Adipocyte (in vitro differentiated cells): ENCODE measurements at regions not wholly inside any gene's neighbourhood (a gene's known extent, or its start where the extent isn't known, plus 50 kb on each side); places are given as distances from the start of the nearest gene placed in this dataset.
A peak's percentile ranks its signal among the peaks of the same experiment; 100 is the strongest.

Experiments used
- DNase-seq: peaks from one replicate; pipeline ENCODE4 v3.0.0-alpha.2; 2015; ENCODE audit warnings: low read depth
- H3K27me3 ChIP-seq: replicated peaks from 2 replicates; pipeline ENCODE4 v1.7.0; 2013; ENCODE audit warnings: mild to moderate bottlenecking, low read length, moderate library complexity; ENCODE audit not compliant: control insufficient read depth, insufficient read depth
- H3K36me3 ChIP-seq: 2 replicates; pipeline ENCODE4 v1.7.0; 2013; ENCODE audit warnings: low read length, mild to moderate bottlenecking, moderate library complexity; ENCODE audit not compliant: control insufficient read depth, insufficient read depth, severe bottlenecking
- H3K4me1 ChIP-seq: 2 replicates; pipeline ENCODE4 v1.7.0; 2013; ENCODE audit warnings: mild to moderate bottlenecking, low read length, moderate library complexity; ENCODE audit not compliant: control insufficient read depth, insufficient read depth
- H3K4me3 ChIP-seq: 2 replicates; pipeline ENCODE4 v1.7.0; 2013; ENCODE audit warnings: mild to moderate bottlenecking, low read length, moderate library complexity
- H3K9ac ChIP-seq: 2 replicates; pipeline ENCODE4 v1.7.0; 2013; ENCODE audit warnings: mild to moderate bottlenecking, low read length, moderate library complexity
- H3K9me3 ChIP-seq: 2 replicates; pipeline ENCODE4 v1.7.0; 2013; ENCODE audit warnings: mild to moderate bottlenecking, low read length, moderate library complexity; ENCODE audit not compliant: control insufficient read depth

- H3K9ac ChIP-seq = no peak overlapping the region
- H3K36me3 ChIP-seq = no peaks in the 10 kb centered on the region
- no peaks in the 10 kb centered on the region for H3K9me3 ChIP-seq
- no peak overlapping the region for H3K4me3 ChIP-seq
- no peaks in the 10 kb centered on the region for H3K4me1 ChIP-seq
- H3K27me3 ChIP-seq = peaks cover 2% of the 10 kb centered on the region
- no peak for DNase-seq
These were observed 418.0 kb downstream of the ZNF536 start for GRCh38 chr19:30790056-30790680.

- H3K4me1 ChIP-seq = no peaks in the 10 kb centered on the region
- no peak for DNase-seq
- H3K9me3 ChIP-seq = no peaks in the 10 kb centered on the region
- H3K9ac ChIP-seq = no peak overlapping the region
- no peak overlapping the region for H3K4me3 ChIP-seq
- no peaks in the 10 kb centered on the region for H3K36me3 ChIP-seq
- no peaks in the 10 kb centered on the region for H3K27me3 ChIP-seq
These were observed 416.1 kb downstream of the ZNF536 start for GRCh38 chr19:30788105-30788765.

GRCh38 chr19:30785458-30786137 is 413.4 kb downstream of the ZNF536 start:
- Histone ChIP-seq H3K9ac (no peak overlapping the region), H3K4me1 (no peaks in the 10 kb centered on the region), H3K36me3 (no peaks in the 10 kb centered on the region), H3K9me3 (no peaks in the 10 kb centered on the region), H3K27me3 (no peaks in the 10 kb centered on the region), H3K4me3 (no peak overlapping the region)
- no peak for DNase-seq

- Histone ChIP-seq H3K4me1 (no peaks in the 10 kb centered on the region), H3K4me3 (no peak overlapping the region), H3K9ac (no peak overlapping the region), H3K9me3 (no peaks in the 10 kb centered on the region), H3K27me3 (no peaks in the 10 kb centered on the region), H3K36me3 (no peaks in the 10 kb centered on the region)
- peak; percentile 22 for DNase-seq
These were observed 412.8 kb downstream of the ZNF536 start for GRCh38 chr19:30784850-30785457.

- no peak for DNase-seq
- Histone ChIP-seq H3K9ac (no peak overlapping the region), H3K36me3 (no peaks in the 10 kb centered on the region), H3K9me3 (no peaks in the 10 kb centered on the region), H3K4me3 (no peak overlapping the region), H3K4me1 (no peaks in the 10 kb centered on the region), H3K27me3 (no peaks in the 10 kb centered on the region)
These were observed 411.8 kb downstream of the ZNF536 start for GRCh38 chr19:30783936-30784335.

GRCh38 chr19:30783212-30783611 is 411.0 kb downstream of the ZNF536 start:
- H3K9ac ChIP-seq = no peak overlapping the region
- H3K4me3 ChIP-seq = no peak overlapping the region
- no peak for DNase-seq
- no peaks in the 10 kb centered on the region for H3K4me1 ChIP-seq
- no peaks in the 10 kb centered on the region for H3K27me3 ChIP-seq
- H3K9me3 ChIP-seq = no peaks in the 10 kb centered on the region
- H3K36me3 ChIP-seq = no peaks in the 10 kb centered on the region

GRCh38 chr19:30781519-30781918 is 409.3 kb downstream of the ZNF536 start:
- Histone ChIP-seq H3K27me3 (no peaks in the 10 kb centered on the region), H3K4me1 (no peaks in the 10 kb centered on the region), H3K9me3 (no peaks in the 10 kb centered on the region), H3K9ac (no peak overlapping the region), H3K36me3 (no peaks in the 10 kb centered on the region), H3K4me3 (no peak overlapping the region)
- no peak for DNase-seq

- Histone ChIP-seq H3K9ac (no peak overlapping the region), H3K4me3 (no peak overlapping the region), H3K27me3 (no peaks in the 10 kb centered on the region), H3K4me1 (no peaks in the 10 kb centered on the region), H3K36me3 (no peaks in the 10 kb centered on the region), H3K9me3 (no peaks in the 10 kb centered on the region)
- no peak for DNase-seq
These were observed 408.9 kb downstream of the ZNF536 start for GRCh38 chr19:30781047-30781446.

GRCh38 chr19:30780456-30780855 is 408.3 kb downstream of the ZNF536 start:
- Histone ChIP-seq H3K9ac (no peak overlapping the region), H3K27me3 (no peaks in the 10 kb centered on the region), H3K9me3 (no peaks in the 10 kb centered on the region), H3K4me1 (no peaks in the 10 kb centered on the region), H3K4me3 (no peak overlapping the region), H3K36me3 (no peaks in the 10 kb centered on the region)
- no peak for DNase-seq

GRCh38 chr19:30780032-30780431 is 407.8 kb downstream of the ZNF536 start:
- no peak for DNase-seq
- Histone ChIP-seq H3K4me1 (no peaks in the 10 kb centered on the region), H3K9me3 (no peaks in the 10 kb centered on the region), H3K4me3 (no peak overlapping the region), H3K27me3 (peaks cover under 1% of the 10 kb centered on the region), H3K9ac (no peak overlapping the region), H3K36me3 (no peaks in the 10 kb centered on the region)

- Histone ChIP-seq H3K9ac (no peak overlapping the region), H3K4me3 (no peak overlapping the region), H3K4me1 (no peaks in the 10 kb centered on the region), H3K27me3 (peaks cover 6% of the 10 kb centered on the region), H3K9me3 (no peaks in the 10 kb centered on the region), H3K36me3 (no peaks in the 10 kb centered on the region)
- no peak for DNase-seq
These were observed 407.0 kb downstream of the ZNF536 start for GRCh38 chr19:30778961-30779715.
